HEK293 (cell line): ENCODE measurements at regions not wholly inside any gene's neighbourhood (a gene's known extent, or its start where the extent isn't known, plus 50 kb on each side); places are given as distances from the start of the nearest gene placed in this dataset.

ENCODE experiments used
- CTCF ChIA-PET: fragments of 350-600 bp; formaldehyde crosslinking; extraction: SDS; loops from one replicate; lab custom pipeline; 2021; ENCODE audit warnings: antibody characterized with exemption; lab: Yijun Ruan, JAX
- POLR2A ChIA-PET: fragments of 300-600 bp; formaldehyde crosslinking; extraction: SDS; loops from one replicate; lab custom pipeline; 2020; ENCODE audit warnings: antibody characterized with exemption, inconsistent platforms; lab: Yijun Ruan, JAX
- H3K27ac ChIP-seq: fragments of 200-500 bp; sonication (Bioruptor generic); 2 replicates; pipeline ENCODE4 v1.5.1; 2014; ENCODE audit warnings: low read depth, low read length, control low read depth, inconsistent platforms; ENCODE audit errors: extremely low read depth
- H3K36me3 ChIP-seq, 2 experiments: fragments of 200-500 bp in 1 of 2; sonication (Bioruptor generic) in 1 of 2; 1 replicate in 1 of 2; 2 replicates in 1 of 2; pipeline ENCODE4 v1.5.1; 2014 to 2017; ENCODE audit warnings: inconsistent platforms in 2 of 2, low read length in 2 of 2; ENCODE audit not compliant: control insufficient read depth in 2 of 2, insufficient read depth in 1 of 2
- H3K4me1 ChIP-seq: fragments of 200-500 bp; sonication (Bioruptor generic); 2 replicates; pipeline ENCODE4 v1.5.1; 2014; ENCODE audit warnings: mild to moderate bottlenecking, low read length, inconsistent platforms; ENCODE audit not compliant: control insufficient read depth, insufficient read depth
- H3K4me3 ChIP-seq: 2 replicates; pipeline ENCODE4 v1.5.1; 2011; ENCODE audit warnings: low read depth, mild to moderate bottlenecking, control low read depth, low read length, moderate library complexity
- H3K9me3 ChIP-seq: fragments of 200-500 bp; sonication (Bioruptor generic); 2 replicates; pipeline ENCODE4 v1.5.1; 2014; ENCODE audit warnings: low read depth, low read length, inconsistent platforms; ENCODE audit not compliant: control insufficient read depth, insufficient read depth
- MEIS1 ChIP-seq: sonication (generic); formaldehyde crosslinking; IDR thresholded peaks from 2 replicates; pipeline ENCODE4 v1.8.1; 2022; ENCODE audit warnings: missing genetic modification reagents, mild to moderate bottlenecking, borderline replicate concordance
- PRDM6 ChIP-seq: fragments of 450-650 bp; formaldehyde crosslinking; IDR thresholded peaks from 2 replicates; pipeline ENCODE4 v1.5.1; 2017; ENCODE audit warnings: missing biosample characterization, missing genetic modification characterization
- RBAK ChIP-seq: fragments of 450-650 bp; formaldehyde crosslinking; IDR thresholded peaks from 2 replicates; pipeline ENCODE4 v1.5.1; 2016; ENCODE audit warnings: missing biosample characterization, missing genetic modification characterization
- ZBTB10 ChIP-seq: fragments of 450-650 bp; formaldehyde crosslinking; IDR thresholded peaks from 2 replicates; pipeline ENCODE4 v1.5.1; 2016; ENCODE audit warnings: missing biosample characterization, missing genetic modification characterization
- ZFHX2 ChIP-seq: fragments of 450-650 bp; formaldehyde crosslinking; conservative IDR thresholded peaks from 2 replicates; pipeline ENCODE4 v1.5.1; 2016; ENCODE audit warnings: missing biosample characterization, missing genetic modification characterization
- ZNF132 ChIP-seq: fragments of 450-650 bp; formaldehyde crosslinking; IDR thresholded peaks from 2 replicates; pipeline ENCODE4 v1.5.1; 2017; ENCODE audit warnings: missing biosample characterization, missing genetic modification characterization, borderline replicate concordance
- ZNF157 ChIP-seq: fragments of 450-650 bp; formaldehyde crosslinking; IDR thresholded peaks from 2 replicates; pipeline ENCODE4 v1.5.1; 2016; ENCODE audit warnings: missing biosample characterization, missing genetic modification characterization
- ZNF214 ChIP-seq: fragments of 450-650 bp; formaldehyde crosslinking; IDR thresholded peaks from 2 replicates; pipeline ENCODE4 v1.5.1; 2017; ENCODE audit warnings: missing biosample characterization, mild to moderate bottlenecking, missing genetic modification characterization, borderline replicate concordance
- ZNF391 ChIP-seq: fragments of 450-650 bp; formaldehyde crosslinking; IDR thresholded peaks from 2 replicates; pipeline ENCODE4 v1.5.1; 2016; ENCODE audit warnings: low read depth, missing biosample characterization, missing genetic modification characterization, borderline replicate concordance
- ZNF426 ChIP-seq: fragments of 450-650 bp; formaldehyde crosslinking; IDR thresholded peaks from 2 replicates; pipeline ENCODE4 v1.5.1; 2017; ENCODE audit warnings: missing biosample characterization, missing genetic modification characterization, mild to moderate bottlenecking, inconsistent platforms, moderate library complexity
- ZNF549 ChIP-seq: fragments of 450-650 bp; IDR thresholded peaks from 2 replicates; pipeline ENCODE4 v1.5.1; 2018; ENCODE audit warnings: missing biosample characterization, missing genetic modification characterization, mild to moderate bottlenecking, inconsistent platforms, moderate library complexity
- ZNF561 ChIP-seq: fragments of 450-650 bp; IDR thresholded peaks from 2 replicates; pipeline ENCODE4 v1.5.1; 2018; ENCODE audit warnings: missing biosample characterization, missing genetic modification characterization, borderline replicate concordance
- ZNF571 ChIP-seq: fragments of 450-650 bp; formaldehyde crosslinking; IDR thresholded peaks from 2 replicates; pipeline ENCODE4 v1.5.0; 2017; ENCODE audit warnings: missing biosample characterization, missing genetic modification characterization
- ZNF610 ChIP-seq: fragments of 450-650 bp; formaldehyde crosslinking; IDR thresholded peaks from 2 replicates; pipeline ENCODE4 v1.5.1; 2016; ENCODE audit warnings: missing biosample characterization, missing genetic modification characterization, borderline replicate concordance
- ZNF626 ChIP-seq: fragments of 450-650 bp; sonication (Bioruptor Pico); formaldehyde crosslinking; IDR thresholded peaks from 2 replicates; pipeline ENCODE4 v1.5.1; 2018; ENCODE audit warnings: missing biosample characterization, missing genetic modification characterization, inconsistent platforms
- ZNF654 ChIP-seq: fragments of 450-650 bp; formaldehyde crosslinking; IDR thresholded peaks from 2 replicates; pipeline ENCODE4 v1.5.1; 2016; ENCODE audit warnings: low read depth, missing biosample characterization, missing genetic modification characterization
- ZNF664 ChIP-seq: fragments of 450-650 bp; formaldehyde crosslinking; IDR thresholded peaks from 2 replicates; pipeline ENCODE4 v1.5.1; 2016; ENCODE audit warnings: missing biosample characterization, missing genetic modification characterization
- ZSCAN18 ChIP-seq: fragments of 450-650 bp; formaldehyde crosslinking; IDR thresholded peaks from 2 replicates; pipeline ENCODE4 v1.5.1; 2016; ENCODE audit warnings: missing biosample characterization, missing genetic modification characterization

- no peak for TF ChIP-seq ZNF626 (tag by site-specific recombination)
- TF ChIP-seq ZBTB10 (tag by site-specific recombination): no peak
- Histone ChIP-seq H3K36me3 (no peaks in the 10 kb centered on the region), H3K9me3 (no peaks in the 10 kb centered on the region), H3K4me1 (no peaks in the 10 kb centered on the region), H3K27ac (no peak overlapping the region), H3K4me3 (no peak overlapping the region)
- CTCF ChIA-PET: interaction anchor here (0.6 to 4.0 kb wide), 3 partner anchors 391 to 744 kb away, joined by 3 to 49 read pairs (median 20); no protein-coding TSS in a partner anchor
- POLR2A ChIA-PET: no interaction called here
These were observed 69.8 kb upstream of the CNTLN start for GRCh38 chr9:17065062-17065461.

- Histone ChIP-seq H3K4me3 (no peak overlapping the region), H3K27ac (no peak overlapping the region), H3K4me1 (no peaks in the 10 kb centered on the region), H3K9me3 (no peaks in the 10 kb centered on the region), H3K36me3 (no peaks in the 10 kb centered on the region)
- no peak for TF ChIP-seq ZNF571 (tag by site-specific recombination)
- ChIA-PET CTCF (interaction anchor here (0.6 to 4.0 kb wide), 10 partner anchors 10 to 1197 kb away, joined by 3 to 49 read pairs (median 4); no protein-coding TSS in a partner anchor), POLR2A (no interaction called here)
These were observed 70.3 kb upstream of the CNTLN start for GRCh38 chr9:17064558-17064957.

GRCh38 chr9:17063535-17064135 is 71.2 kb upstream of the CNTLN start:
- ChIA-PET POLR2A (no interaction called here), CTCF (interaction anchor here (0.5 to 4.0 kb wide), 46 partner anchors 11 to 1320 kb away, joined by 3 to 49 read pairs (median 3); no protein-coding TSS in a partner anchor)
- Histone ChIP-seq H3K27ac (no peak overlapping the region), H3K4me1 (no peaks in the 10 kb centered on the region), H3K36me3 (no peaks in the 10 kb centered on the region), H3K9me3 (no peaks in the 10 kb centered on the region), H3K4me3 (no peak overlapping the region)
- no peak for TF ChIP-seq ZNF214 (tag by site-specific recombination)
- TF ChIP-seq ZNF654: peak; percentile 67
- TF ChIP-seq ZNF664 (tag by site-specific recombination): peak; percentile 28; the same call in 1 of the 2 replicates

GRCh38 chr9:17062497-17062896 is 72.3 kb upstream of the CNTLN start:
- Histone ChIP-seq H3K9me3 (no peaks in the 10 kb centered on the region), H3K4me3 (no peak overlapping the region), H3K36me3 (no peaks in the 10 kb centered on the region), H3K4me1 (no peaks in the 10 kb centered on the region), H3K27ac (no peak overlapping the region)
- POLR2A ChIA-PET: no interaction called here
- CTCF ChIA-PET: interaction anchor here (0.6 to 4.0 kb wide), 20 partner anchors 15 to 932 kb away, joined by 3 to 49 read pairs (median 4); no protein-coding TSS in a partner anchor
- no peak for TF ChIP-seq MEIS1 (CRISPR knock-in tag)
- no peak for TF ChIP-seq ZSCAN18
- TF ChIP-seq ZNF132: no peak

GRCh38 chr9:17060450-17060849 is 74.4 kb upstream of the CNTLN start:
- ChIA-PET CTCF (interaction anchor here (0.5 kb wide), 1 partner anchor 457 kb away, joined by 3 read pairs; no protein-coding TSS in a partner anchor), POLR2A (no interaction called here)
- no peak overlapping the region for H3K4me3 ChIP-seq
- H3K9me3 ChIP-seq: no peaks in the 10 kb centered on the region
- no peaks in the 10 kb centered on the region for H3K4me1 ChIP-seq
- H3K27ac ChIP-seq: no peak overlapping the region
- H3K36me3 ChIP-seq: no peaks in the 10 kb centered on the region
- TF ChIP-seq ZNF426: no peak
- TF ChIP-seq RBAK (tag by site-specific recombination): no peak
- TF ChIP-seq ZNF610 (tag by site-specific recombination): no peak
- TF ChIP-seq PRDM6 (tag by site-specific recombination): no peak
- TF ChIP-seq ZNF549 (tag by site-specific recombination): no peak
- no peak for TF ChIP-seq ZFHX2 (tag by site-specific recombination)
- no peak for TF ChIP-seq ZNF157 (tag by site-specific recombination)
- TF ChIP-seq ZNF391 (tag by site-specific recombination): no peak
- no peak for TF ChIP-seq ZNF561 (tag by site-specific recombination)
